GM18951 (cell line): ENCODE measurements at regions not wholly inside any gene's neighbourhood (a gene's known extent, or its start where the extent isn't known, plus 50 kb on each side); places are given as distances from the start of the nearest gene placed in this dataset.

Source experiments
- POLR2A ChIP-seq: IDR thresholded peaks from 4 replicates; pipeline ENCODE4 v1.6.1; 2011; ENCODE audit warnings: mild to moderate bottlenecking; ENCODE audit not compliant: insufficient read length, insufficient read depth; ENCODE audit errors: extremely low read depth
- in situ Hi-C: fragments of 300-500 bp; cut with MboI; formaldehyde crosslinking; loops from one replicate; pipeline ENCODE4 v1.12.0; 2022; ENCODE audit warnings: low sequenced_read_pairs, mixed read lengths, inconsistent platforms; ENCODE audit not compliant: unreplicated experiment

GRCh38 chr18:46366201-46366600 is 262.0 kb downstream of the HAUS1 start:
- no peak for TF ChIP-seq POLR2A
- in situ Hi-C loops: no loop called here

- no peak for TF ChIP-seq POLR2A
- in situ Hi-C loops: no loop called here
Observed at GRCh38 chr18:46366751-46367376, 262.7 kb downstream of the HAUS1 start.

GRCh38 chr18:46369323-46369722 is 265.1 kb downstream of the HAUS1 start:
- in situ Hi-C loops: no loop called here
- no peak for TF ChIP-seq POLR2A

- in situ Hi-C loops: no loop called here
- TF ChIP-seq POLR2A: no peak
Observed at GRCh38 chr18:46370898-46371297, 266.7 kb downstream of the HAUS1 start.

GRCh38 chr18:46372670-46373069 is 268.5 kb downstream of the HAUS1 start:
- in situ Hi-C loops: no loop called here
- TF ChIP-seq POLR2A: no peak

GRCh38 chr18:46373131-46373530 is 268.9 kb downstream of the HAUS1 start:
- no peak for TF ChIP-seq POLR2A
- in situ Hi-C loops: no loop called here

GRCh38 chr18:46373791-46374190 is 269.6 kb downstream of the HAUS1 start:
- in situ Hi-C loops: no loop called here
- TF ChIP-seq POLR2A: no peak

- in situ Hi-C loops: no loop called here
- no peak for TF ChIP-seq POLR2A
Observed at GRCh38 chr18:46374850-46375249, 270.7 kb downstream of the HAUS1 start.

GRCh38 chr18:46377557-46377956 is 273.4 kb downstream of the HAUS1 start:
- no peak for TF ChIP-seq POLR2A
- in situ Hi-C loops: no loop called here

GRCh38 chr18:46378126-46378863 is 274.1 kb downstream of the HAUS1 start:
- in situ Hi-C loops: no loop called here
- TF ChIP-seq POLR2A: no peak

- no peak for TF ChIP-seq POLR2A
- in situ Hi-C loops: no loop called here
Observed at GRCh38 chr18:46378864-46379207, 274.7 kb downstream of the HAUS1 start.

- in situ Hi-C loops: no loop called here
- no peak for TF ChIP-seq POLR2A
Observed at GRCh38 chr18:46379323-46379950, 275.3 kb downstream of the HAUS1 start.

- in situ Hi-C loops: no loop called here
Observed at GRCh38 chr18:46385124-46385523, 271.9 kb downstream of the LOXHD1 start.

GRCh38 chr18:46386788-46387187 is 270.2 kb downstream of the LOXHD1 start:
- no peak for TF ChIP-seq POLR2A
- in situ Hi-C loops: no loop called here

More at GRCh38 chr18:46385124-46385523, 271.9 kb downstream of the LOXHD1 start:
- TF ChIP-seq POLR2A: no peak
